RWPE2 (cell line): ENCODE measurements at regions not wholly inside any gene's neighbourhood (a gene's known extent, or its start where the extent isn't known, plus 50 kb on each side); places are given as distances from the start of the nearest gene placed in this dataset.

Experiments used
- ATAC-seq: fragments of 200-7000 bp; cut with Tn5 transposase; 3 replicates; pipeline ENCODE4 v1.9.1; 2021; ENCODE audit warnings: low read depth
- DNase-seq: peaks from one replicate; pipeline ENCODE4 v3.0.0-alpha.2; 2020; ENCODE audit warnings: low spot score
- H3K27ac ChIP-seq: fragments of 450-650 bp; 2 replicates; pipeline ENCODE4 v1.5.1; 2017; ENCODE audit warnings: mild to moderate bottlenecking; ENCODE audit not compliant: poor library complexity, severe bottlenecking
- H3K27me3 ChIP-seq: fragments of 250-450 bp; sonication (Bioruptor Pico); 2 replicates; pipeline ENCODE4 v1.5.1; 2021; ENCODE audit warnings: mild to moderate bottlenecking, moderate library complexity; ENCODE audit not compliant: insufficient read depth, poor library complexity, severe bottlenecking
- H3K36me3 ChIP-seq: fragments of 250-450 bp; sonication (Bioruptor Pico); 2 replicates; pipeline ENCODE4 v1.5.1; 2020; ENCODE audit warnings: low read depth, mild to moderate bottlenecking, moderate library complexity
- H3K4me1 ChIP-seq: fragments of 250-450 bp; sonication (Bioruptor Pico); 2 replicates; pipeline ENCODE4 v1.5.1; 2021; ENCODE audit warnings: mild to moderate bottlenecking, moderate library complexity; ENCODE audit not compliant: insufficient read depth, poor library complexity, severe bottlenecking
- H3K4me3 ChIP-seq: fragments of 250-450 bp; sonication (Bioruptor Pico); 2 replicates; pipeline ENCODE4 v1.5.1; 2021; ENCODE audit warnings: mild to moderate bottlenecking, moderate library complexity; ENCODE audit not compliant: severe bottlenecking
- H3K9me3 ChIP-seq: fragments of 250-450 bp; sonication (Bioruptor Pico); 2 replicates; pipeline ENCODE4 v1.5.1; 2021; ENCODE audit warnings: mild to moderate bottlenecking, moderate library complexity; ENCODE audit not compliant: severe bottlenecking
- CTCF ChIP-seq: fragments of 450-650 bp; IDR thresholded peaks from one replicate; pipeline ENCODE4 v1.5.1; 2017; ENCODE audit warnings: mild to moderate bottlenecking, moderate library complexity; ENCODE audit not compliant: poor library complexity, severe bottlenecking

- H3K4me1 ChIP-seq, result peaks cover 12% of the 10 kb centered on the region
- no peaks in the 10 kb centered on the region for H3K9me3 ChIP-seq
- no peaks in the 10 kb centered on the region for H3K27me3 ChIP-seq
- H3K4me3 ChIP-seq, result no peak overlapping the region
- no peak overlapping the region for H3K27ac ChIP-seq
- H3K36me3 ChIP-seq, result no peaks in the 10 kb centered on the region
- TF ChIP-seq CTCF, result no peak
- no peak for DNase-seq
- no peak for ATAC-seq
Observed at GRCh38 chrY:12459965-12460364, 241.1 kb upstream of the USP9Y start.

DNA sequence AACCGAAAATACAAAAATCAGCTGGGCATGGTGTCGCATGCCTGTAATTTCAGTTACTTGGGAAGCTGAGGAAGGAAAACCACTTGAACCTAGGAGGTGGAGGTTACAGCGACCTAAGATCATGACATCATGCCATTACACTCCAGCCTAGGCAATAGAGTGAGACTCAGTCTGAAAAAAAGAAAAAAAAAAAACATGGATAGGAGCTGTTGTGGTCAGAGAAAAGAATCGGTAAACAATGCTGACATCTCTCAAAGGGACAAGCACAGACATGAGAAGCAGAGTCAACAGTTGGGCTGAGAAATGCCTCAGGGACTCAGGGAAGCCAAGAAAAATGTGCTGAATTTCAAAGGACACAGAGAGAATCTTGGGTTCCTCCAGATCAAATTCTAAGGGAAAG lies 236.9 kb upstream of the USP9Y start:
- H3K27me3 ChIP-seq, result no peaks in the 10 kb centered on the region
- H3K9me3 ChIP-seq, result no peaks in the 10 kb centered on the region
- DNase-seq (no peak), ATAC-seq (peak; percentile 86)
- H3K27ac ChIP-seq, result no peak overlapping the region
- peaks cover 22% of the 10 kb centered on the region for H3K4me1 ChIP-seq
- TF ChIP-seq CTCF, result no peak
- H3K4me3 ChIP-seq, result no peak overlapping the region
- no peaks in the 10 kb centered on the region for H3K36me3 ChIP-seq

- H3K4me3 ChIP-seq, result no peak overlapping the region
- TF ChIP-seq CTCF, result no peak
- no peak for ATAC-seq
Observed at GRCh38 chrY:12465706-12466105, 235.3 kb upstream of the USP9Y start.

DNA sequence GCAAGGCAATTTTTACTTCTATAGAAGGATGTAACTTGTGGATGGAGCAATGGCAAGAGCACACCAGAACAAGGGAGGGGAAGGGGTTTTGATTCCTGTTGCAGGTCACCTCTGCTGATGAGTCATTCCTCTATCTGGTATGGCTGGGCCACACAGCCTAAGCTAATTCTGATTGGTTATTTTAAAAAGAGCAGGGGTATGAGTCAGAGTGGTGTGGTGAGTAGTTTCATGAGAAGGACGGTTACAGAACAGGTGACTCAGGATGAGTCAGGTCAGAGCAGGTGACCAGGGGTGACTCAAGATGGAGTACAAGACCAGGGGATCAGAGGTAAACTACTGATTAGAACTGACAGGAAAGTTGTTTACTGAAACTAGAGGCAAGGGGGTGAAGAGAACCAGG lies 231.9 kb upstream of the USP9Y start:
- no peaks in the 10 kb centered on the region for H3K27me3 ChIP-seq
- DNase-seq (no peak), ATAC-seq (no peak)
- peaks cover 3% of the 10 kb centered on the region for H3K9me3 ChIP-seq
- no peak overlapping the region for H3K4me3 ChIP-seq
- H3K27ac ChIP-seq, result no peak overlapping the region
- H3K36me3 ChIP-seq, result no peaks in the 10 kb centered on the region
- peaks cover 18% of the 10 kb centered on the region for H3K4me1 ChIP-seq
- no peak for TF ChIP-seq CTCF

More at GRCh38 chrY:12465706-12466105, 235.3 kb upstream of the USP9Y start:
- Histone ChIP-seq H3K9me3 (peaks cover 3% of the 10 kb centered on the region), H3K27me3 (no peaks in the 10 kb centered on the region), H3K36me3 (no peaks in the 10 kb centered on the region), H3K4me1 (peaks cover 22% of the 10 kb centered on the region), H3K27ac (no peak overlapping the region)
- no peak for DNase-seq

DNA sequence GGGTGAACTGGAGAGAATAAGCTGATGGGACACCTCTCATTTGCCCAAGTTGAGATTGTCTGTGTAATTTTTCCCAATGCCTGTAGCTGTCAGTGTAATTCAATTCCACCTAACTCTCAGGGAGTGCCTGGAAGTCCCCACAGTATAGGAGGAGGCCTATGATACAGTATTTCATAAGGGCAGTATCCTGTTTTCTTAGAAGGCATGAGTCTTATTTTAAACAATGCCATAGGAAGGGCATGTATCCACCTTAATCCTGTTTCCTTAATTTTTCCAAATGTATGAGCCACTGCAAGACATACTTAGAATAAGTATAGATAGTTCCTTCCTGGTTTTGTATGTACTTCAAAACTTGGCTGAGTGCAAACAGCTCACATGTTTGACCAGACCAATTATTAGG lies 226.6 kb upstream of the USP9Y start:
- Histone ChIP-seq H3K27me3 (no peaks in the 10 kb centered on the region), H3K27ac (peak overlapping the region; percentile 54), H3K4me3 (no peak overlapping the region), H3K9me3 (no peaks in the 10 kb centered on the region), H3K36me3 (no peaks in the 10 kb centered on the region), H3K4me1 (peaks cover 15% of the 10 kb centered on the region)
- peak; percentile 89 for ATAC-seq
- peak; percentile 64 for TF ChIP-seq CTCF
- DNase-seq, result no peak
